ENCODE measurements at regions not wholly inside any gene's neighbourhood (a gene's known extent, or its start where the extent isn't known, plus 50 kb on each side); places are given as distances from the start of the nearest gene placed in this dataset.

- DNase-seq, result no peak
These were observed 59.0 kb upstream of the MINAR1 start for GRCh38 chr15:79373113-79373512.

GRCh38 chr15:79373728-79374127 lies 58.4 kb upstream of the MINAR1 start:
- DNase-seq, result no peak

GRCh38 chr15:79376383-79376782 lies 55.8 kb upstream of the MINAR1 start:
- no peak for DNase-seq

- peak; percentile 18 for DNase-seq
These were observed 53.6 kb upstream of the MINAR1 start for GRCh38 chr15:79378394-79379109.

- DNase-seq, result peak; percentile 43
These were observed 51.2 kb upstream of the MINAR1 start for GRCh38 chr15:79380755-79381497.

GRCh38 chr15:79381593-79381992 lies 50.5 kb upstream of the MINAR1 start:
- no peak for DNase-seq
